HCT116 (cell line): ENCODE measurements at regions not wholly inside any gene's neighbourhood (a gene's known extent, or its start where the extent isn't known, plus 50 kb on each side); places are given as distances from the start of the nearest gene placed in this dataset.

Experiments used
- ATAC-seq: fragments of 200-7000 bp; cut with Tn5 transposase; 2 replicates; pipeline ENCODE4 v1.9.1; 2020; ENCODE audit warnings: mild to moderate bottlenecking, moderate library complexity
- BruUV-seq: library from RNA; stranded (reverse); fragments of 400-500 nt; replicated peaks from 2 replicates; lab custom pipeline; 2021; lab: Mats Ljungman, UMichigan
- CTCF ChIA-PET: fragments of 300-600 bp; sonication (Branson Sonifier 250); formaldehyde crosslinking; loops from one replicate; lab custom pipeline; 2021; ENCODE audit warnings: antibody characterized with exemption; lab: Charles Lee
- POLR2A ChIA-PET: fragments of 300-600, 350-600 bp; sonication (Branson Sonifier 250); formaldehyde crosslinking; loops from one replicate; lab custom pipeline; 2021; ENCODE audit warnings: antibody characterized with exemption; lab: Charles Lee
- RAD21 ChIA-PET, 2 experiments: fragments of 300-600 bp; sonication (Branson Sonifier 250); formaldehyde crosslinking; loops; one replicate each; lab custom pipeline; 2023; ENCODE audit warnings: low total read pairs in 2 of 2; ENCODE audit not compliant: uncharacterized antibody in 2 of 2, unreplicated experiment in 2 of 2, low non-redundant PET in 1 of 2; lab: Charles Lee
- DNase-seq: peaks from one replicate; pipeline ENCODE4 v3.0.0-alpha.2; 2010; ENCODE audit warnings: low read depth, low spot score
- H2AFZ ChIP-seq: fragments of 200-600 bp; shearing (Covaris generic), sonication (generic); 2 replicates; pipeline ENCODE4 v1.6.1; 2017; ENCODE audit warnings: low read depth, mixed run types, mixed read lengths, antibody characterized with exemption, low read length; ENCODE audit not compliant: poor library complexity, severe bottlenecking
- H3K27ac ChIP-seq: 2 replicates; pipeline ENCODE4 v1.5.1; 2012; ENCODE audit warnings: low read depth, low read length
- H3K27me3 ChIP-seq: fragments of 200-600 bp; sonication (generic); 2 replicates; pipeline ENCODE4 v1.6.1; 2016; ENCODE audit warnings: mixed run types, low read length, mixed read lengths; ENCODE audit not compliant: insufficient read depth
- H3K36me3 ChIP-seq, 2 experiments: fragments of 200-500 bp in 1 of 2; fragments of 200-600 bp in 1 of 2; sonication (Bioruptor generic) in 1 of 2; sonication (generic) in 1 of 2; 2 replicates each; pipeline versions ENCODE4 v1.5.1 to v1.6.1; 2014 to 2016; ENCODE audit warnings: low read length in 2 of 2, inconsistent platforms in 1 of 2, mixed read lengths in 1 of 2, mixed run types in 1 of 2; ENCODE audit not compliant: insufficient read depth in 2 of 2, control insufficient read depth in 1 of 2
- H3K4me1 ChIP-seq, 2 experiments: fragments of 200-600 bp in 1 of 2; sonication (generic) in 1 of 2; 2 replicates each; pipeline versions ENCODE4 v1.5.1 to v1.6.1; 2012 to 2017; ENCODE audit warnings: low read length in 2 of 2, inconsistent platforms in 1 of 2, mild to moderate bottlenecking in 1 of 2, mixed read lengths in 1 of 2, mixed run types in 1 of 2, moderate library complexity in 1 of 2; ENCODE audit not compliant: insufficient read depth in 2 of 2, control insufficient read depth in 1 of 2
- H3K4me2 ChIP-seq: fragments of 200-600 bp; sonication (generic); 2 replicates; pipeline ENCODE4 v1.6.1; 2017; ENCODE audit warnings: mixed run types, low read length, mixed read lengths
- H3K4me3 ChIP-seq, 2 experiments: fragments of 200-600 bp in 1 of 2; sonication (generic) in 1 of 2; replicated peaks in 1 of 2; 2 replicates each; pipeline ENCODE4 v1.5.1; 2011 to 2016; ENCODE audit warnings: low read length in 2 of 2, control low read depth in 1 of 2, low read depth in 1 of 2, mild to moderate bottlenecking in 1 of 2, mixed read lengths in 1 of 2, mixed run types in 1 of 2
- H3K79me2 ChIP-seq: fragments of 200-600 bp; sonication (generic); 2 replicates; pipeline ENCODE4 v1.6.1; 2017; ENCODE audit warnings: mild to moderate bottlenecking, mixed run types, low read length, moderate library complexity, mixed read lengths; ENCODE audit not compliant: insufficient read depth
- H3K9ac ChIP-seq: fragments of 200-600 bp; sonication (generic); 2 replicates; pipeline ENCODE4 v1.6.1; 2016; ENCODE audit warnings: low read length, mixed read lengths
- H3K9me2 ChIP-seq: fragments of 200-600 bp; sonication (generic), shearing (Covaris generic); 2 replicates; pipeline ENCODE4 v1.6.1; 2017; ENCODE audit warnings: mixed run types, mild to moderate bottlenecking, moderate library complexity; ENCODE audit not compliant: insufficient read depth
- H3K9me3 ChIP-seq, 2 experiments: fragments of 200-500 bp in 1 of 2; fragments of 200-600 bp in 1 of 2; sonication (Bioruptor generic) in 1 of 2; sonication (generic) in 1 of 2; 2 replicates each; pipeline ENCODE4 v1.6.1; 2014 to 2017; ENCODE audit warnings: low read length in 2 of 2, mixed read lengths in 2 of 2, inconsistent platforms in 1 of 2, low read depth in 1 of 2, mild to moderate bottlenecking in 1 of 2, mixed run types in 1 of 2, moderate library complexity in 1 of 2; ENCODE audit not compliant: control insufficient read depth in 1 of 2, insufficient read depth in 1 of 2
- H4K20me1 ChIP-seq: fragments of 200-600 bp; sonication (generic), shearing (Covaris generic); 2 replicates; pipeline ENCODE4 v1.6.1; 2017; ENCODE audit warnings: mixed run types, mild to moderate bottlenecking, moderate library complexity; ENCODE audit not compliant: insufficient read depth
- ATF3 ChIP-seq: IDR thresholded peaks from 2 replicates; pipeline ENCODE4 v1.6.1; 2012
- CBX3 ChIP-seq: IDR thresholded peaks from 2 replicates; pipeline ENCODE4 v1.6.1; 2012; ENCODE audit warnings: low read depth
- CEBPB ChIP-seq: IDR thresholded peaks from 2 replicates; pipeline ENCODE4 v1.6.1; 2012; ENCODE audit warnings: low read depth
- EGR1 ChIP-seq: IDR thresholded peaks from 2 replicates; pipeline ENCODE4 v1.6.1; 2012; ENCODE audit warnings: low read depth
- ELF1 ChIP-seq: IDR thresholded peaks from 2 replicates; pipeline ENCODE4 v1.6.1; 2012; ENCODE audit warnings: low read depth, borderline replicate concordance
- EZH2phosphoT487 ChIP-seq: fragments of 200-600 bp; IDR thresholded peaks from 2 replicates; pipeline ENCODE4 v1.6.1; 2018; ENCODE audit warnings: antibody characterized with exemption, borderline replicate concordance
- RAD21 ChIP-seq: IDR thresholded peaks from 2 replicates; pipeline ENCODE4 v1.6.1; 2012; ENCODE audit warnings: low read depth, mild to moderate bottlenecking
- REST ChIP-seq: IDR thresholded peaks from 2 replicates; pipeline ENCODE4 v1.6.1; 2012; ENCODE audit warnings: low read depth
- SP1 ChIP-seq: IDR thresholded peaks from 2 replicates; pipeline ENCODE4 v1.6.1; 2012; ENCODE audit warnings: low read depth
- SRF ChIP-seq: IDR thresholded peaks from 2 replicates; pipeline ENCODE4 v1.6.1; 2012; ENCODE audit warnings: low read depth
- TCF7L2 ChIP-seq: IDR thresholded peaks from 2 replicates; pipeline ENCODE4 v1.7.0; 2011; ENCODE audit warnings: borderline replicate concordance, inconsistent platforms; ENCODE audit not compliant: insufficient read depth, insufficient read length; ENCODE audit errors: extremely low read depth
- ZFX ChIP-seq: fragments of 450-650 bp; IDR thresholded peaks from 2 replicates; pipeline ENCODE4 v1.6.1; 2017
- intact Hi-C: fragments of 100-400 bp; cut with micrococcal nuclease; formaldehyde crosslinking; loops from 2 replicates; pipeline ENCODE4 v1.10.0; 2022
- TF ChIP-seq, protein P1 (sequence below): IDR thresholded peaks from 2 replicates; pipeline ENCODE4 v1.6.1; 2012

- RAD21 ChIA-PET: no interaction called here
- Histone ChIP-seq H4K20me1 (no peaks in the 10 kb centered on the region), H3K27ac (no peak overlapping the region), H3K36me3 (no peaks in the 10 kb centered on the region), H3K9me2 (peaks cover 2% of the 10 kb centered on the region; the same call in 1 of the 2 replicates), H3K79me2 (no peaks in the 10 kb centered on the region), H3K4me2 (no peak overlapping the region), H3K4me1 (no peaks in the 10 kb centered on the region), H3K9ac (no peak overlapping the region), H3K9me3 (no peaks in the 10 kb centered on the region), H3K4me3 (no peak overlapping the region), H3K27me3 (no peaks in the 10 kb centered on the region), H2AFZ (no peak overlapping the region)
- no TSS peak for BruUV-seq
- POLR2A ChIA-PET: no interaction called here
- ATAC-seq: no peak
- intact Hi-C loops: no loop called here
- CTCF ChIA-PET: no interaction called here
- DNase-seq: no peak
- TF ChIP-seq ATF3: no peak
- TF ChIP-seq CEBPB: no peak
- TF ChIP-seq CBX3: no peak
- no peak for TF ChIP-seq ZFX
- TF ChIP-seq SP1: no peak
- no peak for TF ChIP-seq EGR1
- TF ChIP-seq TCF7L2: no peak
- no peak for TF ChIP-seq RAD21
- no peak for TF ChIP-seq ELF1
- no peak for TF ChIP-seq EZH2phosphoT487
- TF ChIP-seq, protein P1, sequence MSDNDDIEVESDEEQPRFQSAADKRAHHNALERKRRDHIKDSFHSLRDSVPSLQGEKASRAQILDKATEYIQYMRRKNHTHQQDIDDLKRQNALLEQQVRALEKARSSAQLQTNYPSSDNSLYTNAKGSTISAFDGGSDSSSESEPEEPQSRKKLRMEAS: no peak
- no peak for TF ChIP-seq SRF
Measured at GRCh38 chr6:105952326-105952725, 133.8 kb upstream of the PRDM1 start.

GRCh38 chr6:105951322-105951721 is 134.8 kb upstream of the PRDM1 start:
- H2AFZ ChIP-seq: no peak overlapping the region
- no peak overlapping the region for H3K27ac ChIP-seq
- no peak overlapping the region for H3K4me2 ChIP-seq
- no peaks in the 10 kb centered on the region for H3K79me2 ChIP-seq
- peaks cover 2% of the 10 kb centered on the region; the same call in 1 of the 2 replicates for H3K9me2 ChIP-seq
- H3K9ac ChIP-seq: no peak overlapping the region
- no TSS peak for BruUV-seq
- no peak for DNase-seq
- H3K36me3 ChIP-seq: no peaks in the 10 kb centered on the region
- ChIA-PET CTCF (no interaction called here), RAD21 (no interaction called here), POLR2A (no interaction called here)
- no peaks in the 10 kb centered on the region for H4K20me1 ChIP-seq
- H3K4me3 ChIP-seq: no peak overlapping the region
- ATAC-seq: no peak
- TF ChIP-seq CEBPB (no peak), REST (no peak)
- H3K9me3 ChIP-seq: no peaks in the 10 kb centered on the region
- no peaks in the 10 kb centered on the region for H3K4me1 ChIP-seq
- no peaks in the 10 kb centered on the region for H3K27me3 ChIP-seq
- intact Hi-C loops: no loop called here
